ENCODE measurements at regions not wholly inside any gene's neighbourhood (a gene's known extent, or its start where the extent isn't known, plus 50 kb on each side); places are given as distances from the start of the nearest gene placed in this dataset.

GRCh38 chr3:137820366-137820765 lies 56.3 kb downstream of the SOX14 start:
- no peak overlapping the region for H3K4me3 ChIP-seq (ENCODE audit: low read length)
- TF ChIP-seq SMC3 (conservative IDR thresholded peaks at IDR 0.05; ENCODE audit: poor library complexity) = no peak
- no peak for TF ChIP-seq CTCF (IDR thresholded peaks at IDR 0.05; ENCODE audit: poor library complexity, severe bottlenecking)
- no peaks in the 10 kb centered on the region for H3K79me2 ChIP-seq (replicated peaks; ENCODE audit: insufficient read depth, low read length)
- no peak overlapping the region for H3K9ac ChIP-seq (ENCODE audit: low read length)
- no peak overlapping the region for H3K4me2 ChIP-seq (ENCODE audit: low read length)
- H3K27me3 ChIP-seq (ENCODE audit: insufficient read depth, low read depth, low read length) = no peaks in the 10 kb centered on the region
- H3K36me3 ChIP-seq (ENCODE audit: insufficient read depth, low read length) = no peaks in the 10 kb centered on the region
- H3K9me3 ChIP-seq (ENCODE audit: low read length) = no peaks in the 10 kb centered on the region
- H3F3A ChIP-seq (ENCODE audit: insufficient read depth, low read length, poor library complexity, severe bottlenecking) = no peaks in the 10 kb centered on the region
- no peak overlapping the region for H2AFZ ChIP-seq (ENCODE audit: low read depth, low read length)
- H3K27ac ChIP-seq (ENCODE audit: low read length) = no peak overlapping the region
- no peaks in the 10 kb centered on the region for H3K9me2 ChIP-seq (ENCODE audit: insufficient read depth, low read length)
- H4K20me1 ChIP-seq (ENCODE audit: insufficient read depth) = no peaks in the 10 kb centered on the region

GRCh38 chr3:137835096-137835495 lies 71.0 kb downstream of the SOX14 start:
- H3K4me3 ChIP-seq (ENCODE audit: low read length) = no peak overlapping the region
- H3K36me3 ChIP-seq (ENCODE audit: insufficient read depth, low read length) = no peaks in the 10 kb centered on the region
- no peaks in the 10 kb centered on the region for H3F3A ChIP-seq (ENCODE audit: insufficient read depth, low read length, poor library complexity, severe bottlenecking)
- no peaks in the 10 kb centered on the region for H4K20me1 ChIP-seq (ENCODE audit: insufficient read depth)
- no peak for TF ChIP-seq POLR2AphosphoS5 (IDR thresholded peaks at IDR 0.05)
- TF ChIP-seq EP300 (conservative IDR thresholded peaks at IDR 0.05; ENCODE audit: poor library complexity, severe bottlenecking) = no peak
- no peak for TF ChIP-seq MXI1 (conservative IDR thresholded peaks at IDR 0.05; ENCODE audit: poor library complexity, severe bottlenecking)
- TF ChIP-seq TAF1 (IDR thresholded peaks at IDR 0.05; ENCODE audit: low read depth) = no peak
- no peak for TF ChIP-seq REST (IDR thresholded peaks at IDR 0.05; ENCODE audit: borderline replicate concordance)
- no peak for TF ChIP-seq EZH2 (IDR thresholded peaks at IDR 0.05; ENCODE audit: borderline replicate concordance, insufficient read depth, low read length, poor library complexity, severe bottlenecking)
- no peak for TF ChIP-seq CTCF (IDR thresholded peaks at IDR 0.05; ENCODE audit: poor library complexity, severe bottlenecking)
- TF ChIP-seq SMC3 (conservative IDR thresholded peaks at IDR 0.05; ENCODE audit: poor library complexity) = no peak
- TF ChIP-seq RAD21 (conservative IDR thresholded peaks at IDR 0.05) = no peak
- no peaks in the 10 kb centered on the region for H3K27me3 ChIP-seq (ENCODE audit: insufficient read depth, low read depth, low read length)
- H3K9me3 ChIP-seq (ENCODE audit: low read length) = no peaks in the 10 kb centered on the region
- no peak overlapping the region for H2AFZ ChIP-seq (ENCODE audit: low read depth, low read length)
- no peak overlapping the region for H3K4me2 ChIP-seq (ENCODE audit: low read length)
- H3K27ac ChIP-seq (ENCODE audit: low read length) = no peak overlapping the region
- H3K9me2 ChIP-seq (ENCODE audit: insufficient read depth, low read length) = no peaks in the 10 kb centered on the region
- H3K79me2 ChIP-seq (replicated peaks; ENCODE audit: insufficient read depth, low read length) = no peaks in the 10 kb centered on the region
- no peak overlapping the region for H3K9ac ChIP-seq (ENCODE audit: low read length)

Measured in neural cell (in vitro differentiated cells).